HK-2 (cell line): ENCODE measurements at regions not wholly inside any gene's neighbourhood (a gene's known extent, or its start where the extent isn't known, plus 50 kb on each side); places are given as distances from the start of the nearest gene placed in this dataset.
A peak's percentile ranks its signal among the peaks of the same experiment; 100 is the strongest.
"Not testable (repeated sequence)": the region's sequence is repeated elsewhere in the genome, so short reads cannot be mapped to it uniquely, and the experiment has no call there.

Experiments
- DNase-seq: peaks from one replicate; pipeline ENCODE4 v3.0.0-alpha.2; 2018; ENCODE audit not compliant: unreplicated experiment

- no peak for DNase-seq
These were observed 266.5 kb upstream of the BOD1L1 start for GRCh38 chr4:13893987-13894386.

- DNase-seq = no peak
These were observed 273.3 kb upstream of the BOD1L1 start for GRCh38 chr4:13900780-13901179.

- no peak for DNase-seq
These were observed 274.6 kb upstream of the BOD1L1 start for GRCh38 chr4:13902146-13902545.

- no peak for DNase-seq
These were observed 275.5 kb upstream of the BOD1L1 start for GRCh38 chr4:13903061-13903460.

GRCh38 chr4:13903901-13904300, 276.4 kb upstream of the BOD1L1 start:
- DNase-seq = no peak

GRCh38 chr4:13905543-13905942, 278.0 kb upstream of the BOD1L1 start:
- no peak for DNase-seq

- DNase-seq = no peak
These were observed 279.2 kb upstream of the BOD1L1 start for GRCh38 chr4:13906727-13907126.

GRCh38 chr4:13907255-13907751, 279.8 kb upstream of the BOD1L1 start:
- DNase-seq = peak; percentile 58

GRCh38 chr4:13908455-13908854, 280.9 kb upstream of the BOD1L1 start:
- no peak for DNase-seq

- DNase-seq = no peak
These were observed 283.0 kb upstream of the BOD1L1 start for GRCh38 chr4:13910556-13910955.

- no peak for DNase-seq
These were observed 283.7 kb upstream of the BOD1L1 start for GRCh38 chr4:13911256-13911655.

- no peak for DNase-seq
These were observed 285.0 kb upstream of the BOD1L1 start for GRCh38 chr4:13912436-13912925.

GRCh38 chr4:13912966-13913365, 285.4 kb upstream of the BOD1L1 start:
- DNase-seq = no peak

GRCh38 chr4:13917015-13917414, 289.5 kb upstream of the BOD1L1 start:
- no peak for DNase-seq

GRCh38 chr4:13918110-13918509, 290.6 kb upstream of the BOD1L1 start:
- DNase-seq = peak; percentile 74

- no peak for DNase-seq
These were observed 291.5 kb upstream of the BOD1L1 start for GRCh38 chr4:13918991-13919441.

- peak; percentile 18 for DNase-seq
These were observed 292.8 kb upstream of the BOD1L1 start for GRCh38 chr4:13920111-13920875.

- DNase-seq = peak; percentile 79
These were observed 293.4 kb upstream of the BOD1L1 start for GRCh38 chr4:13920901-13921300.

- DNase-seq = no peak
These were observed 294.3 kb upstream of the BOD1L1 start for GRCh38 chr4:13921805-13922204.

- no peak for DNase-seq
These were observed 294.9 kb upstream of the BOD1L1 start for GRCh38 chr4:13922459-13922858.

- no peak for DNase-seq
These were observed 295.5 kb upstream of the BOD1L1 start for GRCh38 chr4:13922873-13923645.

- not testable (repeated sequence) for DNase-seq
These were observed 297.4 kb upstream of the BOD1L1 start for GRCh38 chr4:13924900-13925299.

- no peak for DNase-seq
These were observed 300.7 kb upstream of the BOD1L1 start for GRCh38 chr4:13928214-13928613.
